Activated naive CD4-positive, alpha-beta T cell treated with anti-CD3 and anti-CD28 coated beads, Interleukin-2, amount 50 U/mL, for 72 hours (primary cell): ENCODE measurements at regions not wholly inside any gene's neighbourhood (a gene's known extent, or its start where the extent isn't known, plus 50 kb on each side); places are given as distances from the start of the nearest gene placed in this dataset.
"Not testable (repeated sequence)": the region's sequence is repeated elsewhere in the genome, so short reads cannot be mapped to it uniquely, and the experiment has no call there.

ENCODE experiments used
- ATAC-seq, 2 donors: fragments of 150-1000 bp; cut with Tn5 transposase; 2 replicates each; pipeline ENCODE4 v1.10.0; 2021; ENCODE audit warnings: mild to moderate bottlenecking in 2 of 2, moderate library complexity in 2 of 2
- DNase-seq, 2 donors: peaks; one replicate each; pipeline ENCODE4 v3.0.0; 2021 to 2022; ENCODE audit warnings: low spot score in 2 of 2
- H3K27ac Mint-ChIP-seq, 2 donors: one replicate each; pipeline ENCODE4 v1.8.0; 2022; ENCODE audit warnings: mild to moderate bottlenecking in 2 of 2, mixed read lengths in 2 of 2
- H3K36me3 Mint-ChIP-seq, 2 donors: one replicate each; pipeline ENCODE4 v1.8.0; 2022; ENCODE audit warnings: mixed read lengths in 2 of 2
- H3K9me3 Mint-ChIP-seq, 2 donors: one replicate each; pipeline ENCODE4 v1.8.0; 2022; ENCODE audit warnings: mixed read lengths in 2 of 2

DNA sequence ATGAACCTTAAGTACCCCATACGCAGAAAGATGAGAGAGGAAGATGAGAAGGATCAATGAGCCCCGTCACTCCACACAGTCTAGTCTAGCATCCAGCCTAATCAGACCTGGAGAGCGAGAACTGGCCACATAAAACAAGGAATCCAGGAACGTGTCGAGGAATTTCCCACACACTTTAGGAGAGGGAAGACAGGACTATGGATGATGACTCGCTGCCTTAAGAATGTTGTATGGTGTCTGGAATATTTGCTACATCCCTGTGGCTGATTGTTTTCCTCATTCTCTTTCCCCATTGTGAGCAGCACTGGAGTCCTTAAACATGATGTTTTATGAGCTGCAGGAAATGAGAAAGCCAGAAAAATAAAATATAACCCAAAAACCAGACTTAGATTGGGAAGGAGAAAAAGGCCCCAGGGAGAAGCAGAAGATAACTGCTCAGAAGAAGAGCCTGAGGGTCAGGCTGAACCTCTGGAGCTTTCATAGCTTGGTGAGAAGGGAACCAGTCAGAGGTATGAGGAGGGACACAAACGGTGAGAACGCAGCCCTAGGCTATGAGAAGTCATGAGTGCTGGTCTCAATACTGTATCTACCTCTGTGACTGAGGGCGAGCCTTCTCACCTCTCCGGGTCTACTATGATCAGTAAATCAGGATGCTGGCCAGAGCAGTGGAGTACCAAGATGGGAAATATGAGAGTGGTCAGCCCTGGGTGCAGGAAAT is 139.5 kb upstream of the NOCT start:
- Mint-ChIP-seq H3K27ac (no peak overlapping the region), H3K36me3 (no peaks in the 10 kb centered on the region), H3K9me3 (peaks cover 0 to 6% of the 10 kb centered on the region in 2 donors)
- no peak for DNase-seq
- no peak for ATAC-seq

DNA sequence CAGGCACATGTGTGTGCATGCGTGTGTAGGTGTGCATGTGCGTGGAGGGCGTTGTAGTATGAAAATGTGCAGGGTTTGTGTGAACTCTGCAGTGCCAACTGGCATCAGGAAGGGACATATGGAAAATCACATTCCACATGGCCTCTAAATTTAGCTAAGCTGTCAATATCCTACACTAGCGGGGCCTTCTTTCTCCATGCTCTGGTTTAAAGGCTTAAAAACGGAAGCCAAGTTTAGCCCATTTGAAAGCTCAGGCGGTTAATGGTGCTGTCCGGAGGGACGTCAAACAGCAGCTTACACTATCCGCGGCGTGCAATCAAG is 144.1 kb upstream of the NOCT start:
- no peaks in the 10 kb centered on the region for H3K9me3 Mint-ChIP-seq
- no peaks in the 10 kb centered on the region for H3K36me3 Mint-ChIP-seq
- H3K27ac Mint-ChIP-seq, result no peak overlapping the region
- ATAC-seq (no peak), DNase-seq (no peak)

DNA sequence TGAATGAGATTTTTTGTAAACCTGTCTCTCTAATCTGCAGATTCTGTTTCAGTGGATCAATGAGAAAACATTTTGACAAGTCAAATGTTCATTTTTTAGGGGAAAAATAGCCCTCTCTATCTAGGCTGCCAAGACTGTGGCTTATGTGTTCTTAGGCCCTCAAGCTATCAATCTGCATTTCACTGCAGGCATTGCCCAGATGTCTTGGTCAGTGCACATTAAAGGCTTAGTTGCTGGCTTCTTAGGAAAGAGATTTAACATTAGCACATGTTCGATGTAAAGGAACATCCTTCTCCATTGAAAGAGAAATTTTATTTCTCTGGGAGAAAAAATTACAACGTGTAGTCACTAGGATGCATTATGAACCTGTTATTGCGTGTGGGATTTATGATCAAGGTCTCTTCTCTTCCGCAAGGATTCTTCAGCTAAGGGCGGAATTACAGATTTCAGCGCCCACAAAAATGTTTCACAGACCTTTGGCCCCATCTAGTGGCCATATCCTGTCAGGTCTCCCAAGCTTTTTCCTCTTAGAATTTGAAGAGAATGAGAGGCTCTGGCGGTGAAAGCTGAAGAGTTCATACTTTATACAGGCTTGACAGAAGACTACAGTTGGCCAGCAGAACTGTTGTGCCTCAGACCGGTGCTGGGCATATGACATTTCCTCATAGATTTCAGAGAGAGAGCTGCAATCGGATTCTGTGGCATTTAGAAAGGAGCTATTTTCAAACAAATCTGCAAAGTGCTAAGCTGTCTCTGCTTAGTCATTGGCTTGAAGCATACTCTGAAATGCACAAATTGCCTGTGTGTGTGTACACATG is 144.6 kb upstream of the NOCT start:
- peak in 1 of 2 donors; percentile 40 for ATAC-seq
- H3K9me3 Mint-ChIP-seq, result no peaks in the 10 kb centered on the region
- H3K27ac Mint-ChIP-seq, result no peak overlapping the region
- no peaks in the 10 kb centered on the region for H3K36me3 Mint-ChIP-seq
- peak in 1 of 2 donors; percentile 62 for DNase-seq

DNA sequence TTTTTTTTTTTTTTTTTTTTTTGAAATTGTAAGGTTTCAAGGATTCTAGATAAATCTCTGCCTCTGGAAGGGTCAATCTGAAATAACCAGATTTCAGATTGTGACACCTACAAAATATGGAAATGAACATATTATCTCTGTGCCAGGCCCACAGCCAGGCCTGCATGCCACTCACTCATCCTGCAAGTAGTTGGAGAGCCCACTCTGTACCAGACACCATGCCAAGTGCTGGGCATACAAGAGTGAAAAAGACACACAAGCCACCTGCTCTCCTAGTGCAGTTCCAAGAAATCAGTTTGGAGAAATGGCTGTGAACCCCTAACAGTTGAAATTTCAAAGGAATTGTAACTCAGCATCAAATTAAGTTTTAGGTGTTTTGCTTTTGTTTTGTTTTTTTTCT is 145.9 kb upstream of the NOCT start:
- H3K9me3 Mint-ChIP-seq, result no peaks in the 10 kb centered on the region
- DNase-seq (no peak), ATAC-seq (no peak)
- H3K27ac Mint-ChIP-seq, result no peak overlapping the region
- H3K36me3 Mint-ChIP-seq, result no peaks in the 10 kb centered on the region

DNA sequence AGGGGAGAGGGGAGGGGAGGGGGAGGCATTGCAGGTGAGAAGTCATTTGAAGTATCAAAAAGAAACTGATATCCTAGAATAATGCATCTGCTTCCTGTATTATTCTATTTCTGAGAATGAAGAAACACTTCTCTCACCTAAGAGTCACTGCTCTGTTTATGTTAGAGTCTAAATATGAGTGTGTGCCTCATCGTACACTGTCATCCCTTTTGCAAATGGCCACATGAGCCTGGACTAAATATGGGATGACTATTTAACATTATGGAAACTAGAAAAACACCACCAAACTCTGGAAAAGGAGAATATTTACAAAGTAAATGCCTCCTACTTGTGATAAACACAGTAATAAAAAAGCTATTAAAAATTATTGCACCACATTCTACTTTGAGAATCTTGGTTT is 146.4 kb upstream of the NOCT start:
- no peak for DNase-seq
- H3K36me3 Mint-ChIP-seq, result no peaks in the 10 kb centered on the region
- no peak overlapping the region for H3K27ac Mint-ChIP-seq
- peak in 1 of 2 donors; percentile 46 for ATAC-seq
- H3K9me3 Mint-ChIP-seq, result no peaks in the 10 kb centered on the region

DNA sequence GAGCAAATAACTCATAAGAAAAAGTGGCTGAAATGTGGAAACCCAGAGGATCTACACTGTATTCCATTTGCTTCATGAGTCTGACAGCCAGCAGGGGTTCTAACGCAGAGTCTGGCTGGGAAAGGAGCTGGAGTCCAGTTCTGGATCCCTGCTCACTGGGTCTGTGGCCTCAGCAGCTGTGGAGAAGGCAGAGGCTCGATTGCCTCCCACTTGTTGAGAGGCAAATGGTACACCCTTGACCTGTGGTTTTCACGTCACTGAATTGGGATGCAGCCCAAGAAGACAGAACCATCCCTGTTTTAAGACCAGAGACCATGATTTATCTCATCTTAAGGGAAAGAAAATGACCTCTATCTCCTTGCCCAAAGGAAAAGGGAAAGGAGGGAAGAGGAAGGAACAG is 147.0 kb upstream of the NOCT start:
- Mint-ChIP-seq H3K36me3 (no peaks in the 10 kb centered on the region), H3K27ac (no peak overlapping the region), H3K9me3 (no peaks in the 10 kb centered on the region)
- ATAC-seq, result no peak
- DNase-seq, result no peak

DNA sequence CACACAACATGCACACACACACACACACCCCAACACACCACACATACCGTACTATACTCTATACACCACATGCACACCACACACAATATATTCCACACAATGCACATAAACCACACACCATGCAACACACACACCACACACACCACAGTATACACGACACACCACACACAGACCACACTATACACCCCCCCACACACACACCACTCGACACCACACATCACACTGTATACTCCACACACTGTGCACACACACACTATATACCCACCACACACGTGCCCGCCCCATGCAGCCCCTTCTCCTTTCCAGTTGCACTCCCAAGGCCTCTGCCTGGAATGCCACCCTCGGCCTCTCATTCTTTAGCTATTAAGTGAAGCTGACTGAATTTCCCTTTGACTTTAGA is 148.2 kb upstream of the NOCT start:
- ATAC-seq, result peak in 1 of 2 donors; percentile 16
- no peak overlapping the region for H3K27ac Mint-ChIP-seq
- no peaks in the 10 kb centered on the region for H3K9me3 Mint-ChIP-seq
- DNase-seq, result no peak
- H3K36me3 Mint-ChIP-seq, result no peaks in the 10 kb centered on the region

DNA sequence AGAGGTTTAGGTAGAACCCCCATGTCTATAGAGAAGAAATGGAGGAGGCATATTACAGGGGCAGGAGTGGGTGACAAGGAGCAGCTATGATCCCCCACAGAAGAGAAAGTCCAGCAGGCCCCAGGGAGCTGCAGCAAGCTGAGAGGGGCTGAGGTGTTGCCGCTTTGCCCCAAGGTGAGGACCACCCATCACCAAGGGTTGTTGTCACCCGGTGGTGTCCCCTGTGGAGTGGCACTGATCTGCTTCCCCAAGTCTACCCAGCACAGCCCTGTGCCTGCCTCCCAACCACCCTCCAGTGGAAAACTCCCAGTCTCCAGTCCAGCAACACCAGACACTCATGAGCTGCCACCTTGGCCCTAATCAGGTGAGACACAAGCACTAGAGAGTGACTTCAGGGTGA is 149.3 kb upstream of the NOCT start:
- H3K9me3 Mint-ChIP-seq, result no peaks in the 10 kb centered on the region
- DNase-seq, result no peak
- H3K36me3 Mint-ChIP-seq, result no peaks in the 10 kb centered on the region
- H3K27ac Mint-ChIP-seq, result no peak overlapping the region
- no peak for ATAC-seq

DNA sequence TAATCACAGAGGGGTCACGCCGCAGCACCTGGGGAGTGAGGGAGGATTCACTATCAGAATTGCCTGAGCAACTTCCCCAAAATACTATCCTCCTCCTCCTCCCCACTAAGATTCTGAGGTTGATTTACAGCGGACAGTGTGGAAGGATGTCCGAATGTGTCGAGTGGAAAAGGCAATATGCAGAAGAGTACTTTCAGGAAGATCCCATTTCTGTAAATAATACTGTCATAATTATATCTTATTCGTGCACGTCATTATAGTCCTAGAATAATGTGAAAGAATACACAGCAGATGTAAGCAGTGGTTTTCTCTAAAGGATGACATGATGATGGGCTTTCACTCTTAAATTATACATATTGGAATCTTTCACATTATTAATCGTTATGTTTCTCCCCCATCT is 149.8 kb upstream of the NOCT start:
- Mint-ChIP-seq H3K9me3 (no peaks in the 10 kb centered on the region), H3K36me3 (no peaks in the 10 kb centered on the region), H3K27ac (no peak overlapping the region)
- DNase-seq (no peak), ATAC-seq (no peak)

DNA sequence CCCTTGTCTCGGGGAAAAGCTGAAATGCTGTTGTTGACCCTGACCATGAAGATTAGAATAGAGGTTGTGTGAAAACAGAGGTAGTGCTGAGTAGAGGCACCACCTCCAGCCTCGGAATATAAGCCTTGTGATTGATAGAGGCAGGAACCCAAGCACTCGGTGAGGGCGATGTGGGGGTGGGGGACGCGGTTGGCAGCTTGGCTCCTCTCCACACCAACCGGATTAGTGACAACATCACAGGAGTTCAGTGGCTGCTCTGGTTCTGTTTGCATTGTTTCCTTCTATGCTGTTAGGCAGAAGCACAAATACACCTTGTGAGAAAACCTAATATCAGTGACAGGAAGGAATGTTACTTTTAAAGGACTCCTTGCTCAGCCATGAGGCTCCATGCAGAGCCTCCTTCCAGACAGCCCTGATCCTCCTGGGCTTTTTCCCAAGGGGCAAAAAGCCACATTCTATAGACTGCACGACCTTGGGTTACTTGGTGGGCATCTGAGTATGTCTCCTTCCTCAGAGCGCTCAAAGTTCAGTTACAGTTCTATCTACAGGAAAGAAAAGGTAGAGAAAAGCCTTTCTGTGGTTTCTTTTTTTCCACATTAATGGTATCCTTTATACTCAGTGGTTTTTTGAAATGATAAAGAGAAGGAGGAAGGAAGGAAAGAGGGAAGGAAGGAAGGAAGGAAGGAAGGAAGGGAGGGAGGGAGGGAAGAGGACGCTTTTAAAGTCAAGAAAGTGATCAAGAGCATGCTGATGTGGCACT is 150.4 kb upstream of the NOCT start:
- ATAC-seq (no peak), DNase-seq (no peak)
- no peak overlapping the region for H3K27ac Mint-ChIP-seq
- H3K36me3 Mint-ChIP-seq, result no peaks in the 10 kb centered on the region
- H3K9me3 Mint-ChIP-seq, result no peaks in the 10 kb centered on the region

DNA sequence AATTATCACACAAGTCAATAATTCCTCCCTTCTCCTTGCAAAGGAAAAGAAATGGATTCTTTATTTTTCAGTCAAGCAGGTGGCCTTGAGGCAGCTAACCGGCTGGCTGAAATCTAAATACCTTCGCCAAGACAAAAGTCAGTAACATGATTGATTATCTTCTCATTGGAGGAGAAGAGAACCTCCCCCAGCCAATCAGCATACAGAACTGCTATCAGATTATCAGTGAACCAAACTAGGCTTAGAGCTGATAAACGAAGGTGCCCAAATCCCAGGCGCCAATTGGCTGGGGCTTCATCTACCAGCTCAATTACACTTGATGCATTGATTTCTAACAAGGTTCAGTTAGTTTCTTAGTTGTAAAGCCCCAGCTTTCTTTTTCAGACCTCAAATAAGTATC is 152.4 kb upstream of the NOCT start:
- H3K9me3 Mint-ChIP-seq, result no peaks in the 10 kb centered on the region
- DNase-seq (no peak), ATAC-seq (no peak)
- no peak overlapping the region for H3K27ac Mint-ChIP-seq
- H3K36me3 Mint-ChIP-seq, result no peaks in the 10 kb centered on the region

DNA sequence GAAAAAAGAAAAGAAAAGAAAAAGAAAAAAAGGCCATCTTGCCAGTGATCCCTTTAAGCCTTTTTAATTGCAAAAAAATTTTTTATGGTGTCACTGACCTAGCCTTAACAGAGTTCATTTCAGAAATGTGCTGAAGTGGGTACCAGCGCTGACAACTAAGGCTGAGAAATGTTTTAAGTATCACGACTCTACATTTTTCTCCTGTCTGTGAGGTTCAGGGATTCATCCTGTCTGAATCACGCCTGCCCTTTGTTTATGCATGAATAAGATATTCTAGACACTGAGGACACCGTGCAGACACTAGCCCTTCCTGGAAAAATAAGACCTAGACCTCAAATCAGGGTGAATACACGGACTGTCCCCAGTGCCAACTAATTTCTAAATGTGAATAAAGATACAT is 154.4 kb upstream of the NOCT start:
- no peaks in the 10 kb centered on the region for H3K9me3 Mint-ChIP-seq
- ATAC-seq (no peak), DNase-seq (no peak)
- H3K27ac Mint-ChIP-seq, result no peak overlapping the region
- no peaks in the 10 kb centered on the region for H3K36me3 Mint-ChIP-seq

DNA sequence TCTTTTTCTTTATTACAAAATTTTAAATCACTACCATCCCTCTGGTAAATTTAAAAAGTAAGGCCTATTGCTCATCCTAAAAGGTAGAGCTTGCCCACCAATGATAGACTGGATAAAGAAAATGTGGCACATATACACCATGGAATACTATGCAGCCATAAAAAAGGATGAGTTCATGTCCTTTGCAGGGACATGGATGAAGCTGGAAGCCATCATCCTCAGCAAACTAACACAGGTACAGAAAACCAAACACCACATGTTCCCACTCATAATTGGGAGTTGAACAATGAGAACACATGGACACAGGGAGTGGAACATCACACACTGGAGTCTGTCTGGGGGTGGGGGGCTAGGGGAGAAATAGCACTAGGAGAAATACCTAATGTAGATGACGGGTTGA is 155.2 kb upstream of the NOCT start:
- H3K36me3 Mint-ChIP-seq, H3K27ac Mint-ChIP-seq, DNase-seq, H3K9me3 Mint-ChIP-seq, ATAC-seq: not testable (repeated sequence)

DNA sequence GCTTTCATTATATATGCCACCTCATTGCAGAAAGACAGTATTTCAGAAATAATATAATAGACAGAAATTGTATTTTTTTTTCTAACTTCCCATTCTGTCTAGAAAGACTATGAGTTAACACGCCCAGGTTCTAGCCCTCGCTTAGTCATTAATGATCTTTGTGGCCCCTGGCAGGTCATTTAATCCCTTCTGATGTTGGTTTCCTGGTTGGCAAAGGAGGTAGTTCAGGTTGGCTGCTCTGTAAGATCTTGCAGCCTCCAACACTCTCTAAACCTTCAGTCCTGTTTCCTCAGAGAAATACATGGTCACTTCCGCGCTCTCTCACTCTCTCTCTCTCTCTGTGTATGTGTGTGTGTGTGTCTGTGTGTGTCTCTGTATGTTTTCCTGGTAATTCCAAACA is 156.3 kb upstream of the NOCT start:
- no peak for ATAC-seq
- H3K36me3 Mint-ChIP-seq, result no peaks in the 10 kb centered on the region
- no peaks in the 10 kb centered on the region for H3K9me3 Mint-ChIP-seq
- no peak for DNase-seq
- no peak overlapping the region for H3K27ac Mint-ChIP-seq

DNA sequence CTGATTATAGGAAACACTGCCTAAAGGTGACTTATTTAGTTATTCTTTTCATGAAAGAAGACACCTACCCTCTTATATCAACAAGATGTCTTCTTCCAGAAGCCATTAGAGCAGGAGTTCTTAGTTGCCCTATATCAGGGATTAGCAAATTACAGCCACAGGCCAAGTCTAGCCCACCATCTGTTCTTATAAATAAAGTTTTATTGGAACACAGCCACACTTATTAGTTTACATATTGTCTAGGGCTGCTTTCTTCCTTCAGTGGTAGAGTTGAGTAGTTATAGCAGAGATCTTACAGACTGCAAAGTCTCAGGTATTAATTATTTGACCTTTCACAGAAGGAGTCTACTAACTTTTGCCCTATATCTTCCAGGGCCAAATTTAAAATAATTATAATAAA is 157.2 kb upstream of the NOCT start:
- H3K27ac Mint-ChIP-seq, result no peak overlapping the region
- no peaks in the 10 kb centered on the region for H3K9me3 Mint-ChIP-seq
- ATAC-seq, result no peak
- DNase-seq, result no peak
- no peaks in the 10 kb centered on the region for H3K36me3 Mint-ChIP-seq

DNA sequence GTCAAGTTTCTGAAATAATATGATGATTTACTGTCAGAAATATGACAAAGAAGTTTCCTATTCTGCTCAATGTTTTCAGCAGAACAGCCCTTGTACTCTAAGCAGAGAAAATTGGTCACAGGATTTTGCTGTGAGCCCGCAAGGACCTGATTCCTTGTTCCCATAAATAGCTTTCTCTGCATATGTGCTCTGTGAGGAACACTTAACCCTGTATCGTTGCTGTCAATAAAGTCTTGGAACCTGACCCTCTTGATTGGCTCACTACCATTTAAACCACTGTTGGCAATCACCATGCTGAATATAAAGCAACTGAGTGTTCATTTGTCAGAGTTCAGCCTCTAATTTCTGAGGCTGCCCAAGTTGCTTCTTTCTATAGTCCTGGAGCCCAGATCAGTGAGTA is 158.2 kb upstream of the NOCT start:
- no peak for DNase-seq
- no peaks in the 10 kb centered on the region for H3K9me3 Mint-ChIP-seq
- no peak for ATAC-seq
- no peak overlapping the region for H3K27ac Mint-ChIP-seq
- no peaks in the 10 kb centered on the region for H3K36me3 Mint-ChIP-seq

DNA sequence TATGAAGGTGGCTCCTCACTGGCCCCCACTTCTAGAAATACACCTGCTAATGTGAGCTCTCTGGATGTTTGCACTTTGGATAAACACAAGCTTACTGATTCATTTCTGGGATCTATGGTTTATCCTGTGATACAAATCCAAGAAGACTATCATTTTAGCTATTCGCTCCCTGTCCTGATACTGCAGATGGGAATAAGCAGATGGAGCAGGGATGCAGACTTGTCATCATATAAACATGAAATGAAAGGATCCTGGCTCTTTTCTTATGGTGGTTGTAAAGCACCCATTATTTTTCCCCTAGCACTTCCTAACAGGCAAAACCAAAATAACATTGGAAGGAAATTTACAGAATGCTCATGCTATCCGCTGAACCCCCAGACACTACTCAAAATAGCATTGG is 162.9 kb upstream of the NOCT start:
- H3K9me3 Mint-ChIP-seq, result no peaks in the 10 kb centered on the region
- DNase-seq (no peak), ATAC-seq (no peak)
- no peak overlapping the region for H3K27ac Mint-ChIP-seq
- H3K36me3 Mint-ChIP-seq, result no peaks in the 10 kb centered on the region
